ENCODE measurements at regions not wholly inside any gene's neighbourhood (a gene's known extent, or its start where the extent isn't known, plus 50 kb on each side); places are given as distances from the start of the nearest gene placed in this dataset.

DNA sequence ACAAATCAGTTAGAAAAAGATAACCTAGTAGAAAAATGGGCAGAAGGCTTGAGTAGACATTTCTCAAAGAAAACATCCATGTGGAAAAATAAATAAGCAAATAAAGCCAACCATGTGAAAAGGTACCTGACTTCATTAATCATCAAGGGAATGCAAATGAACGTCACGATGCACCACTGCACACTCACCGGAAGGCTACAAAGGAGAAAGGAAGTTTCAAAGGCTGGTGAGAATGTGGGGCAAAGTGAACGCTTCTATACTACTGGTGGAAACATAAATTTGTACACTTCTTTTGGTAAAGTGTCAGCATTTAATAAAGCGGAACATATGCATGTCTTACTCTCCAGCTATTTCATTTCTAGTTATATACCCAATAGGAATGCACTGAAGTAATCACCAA, 166.8 kb downstream of the CSNK2A3 start:
- H4K20me1 ChIP-seq (ENCODE audit: insufficient read depth, poor library complexity, severe bottlenecking): no peaks in the 10 kb centered on the region
- no peaks in the 10 kb centered on the region for H3K79me2 ChIP-seq
- no peaks in the 10 kb centered on the region for H3K36me3 ChIP-seq (replicated peaks; ENCODE audit: insufficient read depth, low read depth)
- no peaks in the 10 kb centered on the region for H3K27me3 ChIP-seq
- no peaks in the 10 kb centered on the region for H3K9me2 ChIP-seq (replicated peaks; ENCODE audit: insufficient read depth)
- WGBS (ENCODE audit: low lambda C conversion rate, missing lambda C conversion rate): 90% methylated on average over 5 of the region's 5 CpGs
- no peak overlapping the region for H2AFZ ChIP-seq
- H3K4me2 ChIP-seq: no peak overlapping the region
- no peaks in the 10 kb centered on the region for H3K9me3 ChIP-seq (ENCODE audit: low read depth)
- TF ChIP-seq, protein P1, sequence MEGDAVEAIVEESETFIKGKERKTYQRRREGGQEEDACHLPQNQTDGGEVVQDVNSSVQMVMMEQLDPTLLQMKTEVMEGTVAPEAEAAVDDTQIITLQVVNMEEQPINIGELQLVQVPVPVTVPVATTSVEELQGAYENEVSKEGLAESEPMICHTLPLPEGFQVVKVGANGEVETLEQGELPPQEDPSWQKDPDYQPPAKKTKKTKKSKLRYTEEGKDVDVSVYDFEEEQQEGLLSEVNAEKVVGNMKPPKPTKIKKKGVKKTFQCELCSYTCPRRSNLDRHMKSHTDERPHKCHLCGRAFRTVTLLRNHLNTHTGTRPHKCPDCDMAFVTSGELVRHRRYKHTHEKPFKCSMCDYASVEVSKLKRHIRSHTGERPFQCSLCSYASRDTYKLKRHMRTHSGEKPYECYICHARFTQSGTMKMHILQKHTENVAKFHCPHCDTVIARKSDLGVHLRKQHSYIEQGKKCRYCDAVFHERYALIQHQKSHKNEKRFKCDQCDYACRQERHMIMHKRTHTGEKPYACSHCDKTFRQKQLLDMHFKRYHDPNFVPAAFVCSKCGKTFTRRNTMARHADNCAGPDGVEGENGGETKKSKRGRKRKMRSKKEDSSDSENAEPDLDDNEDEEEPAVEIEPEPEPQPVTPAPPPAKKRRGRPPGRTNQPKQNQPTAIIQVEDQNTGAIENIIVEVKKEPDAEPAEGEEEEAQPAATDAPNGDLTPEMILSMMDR (IDR thresholded peaks at IDR 0.05; ENCODE audit: poor library complexity): no peak
- TF ChIP-seq EZH2 (IDR thresholded peaks at IDR 0.05; ENCODE audit: borderline replicate concordance) (no peak), EZH2phosphoT487 (IDR thresholded peaks at IDR 0.05; ENCODE audit: low read depth, severe bottlenecking, unreplicated experiment) (no peak)
- H3K27ac ChIP-seq: no peak overlapping the region
- no peak overlapping the region for H3K4me3 ChIP-seq
- DNase-seq (ENCODE audit: low spot score): no peak
- H3K4me1 ChIP-seq (ENCODE audit: insufficient read depth): no peaks in the 10 kb centered on the region

DNA sequence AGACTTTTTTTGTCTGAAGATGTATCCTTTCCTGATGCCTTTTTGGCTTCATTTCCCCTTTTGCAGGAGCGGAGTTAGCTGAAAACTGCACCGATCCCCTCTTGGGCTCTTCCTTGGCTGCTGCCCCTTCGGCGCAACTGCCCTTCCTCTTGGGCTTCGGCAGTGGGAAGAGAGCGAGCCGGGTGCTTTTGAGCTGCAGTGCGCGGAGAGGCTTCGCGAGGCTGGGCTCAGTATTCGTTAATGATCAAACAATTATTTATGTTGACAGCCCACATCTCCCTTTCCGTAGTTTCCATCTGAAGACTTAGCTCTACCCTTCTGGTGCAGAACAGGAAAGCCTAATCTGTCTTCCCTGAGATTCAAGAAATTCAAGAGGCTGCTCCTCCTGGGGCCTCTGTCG, 170.8 kb downstream of the CSNK2A3 start:
- 98% methylated on average over 14 of the region's 14 CpGs for WGBS (ENCODE audit: low lambda C conversion rate, missing lambda C conversion rate)
- Histone ChIP-seq H3K4me1 (ENCODE audit: insufficient read depth) (peaks cover 14% of the 10 kb centered on the region), H3K9me2 (replicated peaks; ENCODE audit: insufficient read depth) (no peaks in the 10 kb centered on the region), H4K20me1 (ENCODE audit: insufficient read depth, poor library complexity, severe bottlenecking) (no peaks in the 10 kb centered on the region), H3K27me3 (no peaks in the 10 kb centered on the region), H3K27ac (no peak overlapping the region), H3K4me2 (no peak overlapping the region), H3K36me3 (replicated peaks; ENCODE audit: insufficient read depth, low read depth) (no peaks in the 10 kb centered on the region), H3K79me2 (no peaks in the 10 kb centered on the region), H3K9me3 (ENCODE audit: low read depth) (no peaks in the 10 kb centered on the region), H2AFZ (no peak overlapping the region), H3K4me3 (no peak overlapping the region)
- no peak for DNase-seq (ENCODE audit: low spot score)
- TF ChIP-seq, protein P1 (IDR thresholded peaks at IDR 0.05; ENCODE audit: poor library complexity): no peak
- TF ChIP-seq EZH2phosphoT487 (IDR thresholded peaks at IDR 0.05; ENCODE audit: low read depth, severe bottlenecking, unreplicated experiment): no peak
- no peak for TF ChIP-seq EZH2 (IDR thresholded peaks at IDR 0.05; ENCODE audit: borderline replicate concordance)

- 74% methylated on average over 3 of the region's 3 CpGs for WGBS (ENCODE audit: low lambda C conversion rate, missing lambda C conversion rate)
- Histone ChIP-seq H2AFZ (no peak overlapping the region), H3K27ac (peak overlapping the region; percentile 70), H3K4me3 (no peak overlapping the region), H3K4me2 (no peak overlapping the region), H4K20me1 (ENCODE audit: insufficient read depth, poor library complexity, severe bottlenecking) (no peaks in the 10 kb centered on the region), H3K9me2 (replicated peaks; ENCODE audit: insufficient read depth) (no peaks in the 10 kb centered on the region), H3K36me3 (replicated peaks; ENCODE audit: insufficient read depth, low read depth) (no peaks in the 10 kb centered on the region), H3K4me1 (ENCODE audit: insufficient read depth) (peaks cover 14% of the 10 kb centered on the region), H3K9me3 (ENCODE audit: low read depth) (no peaks in the 10 kb centered on the region), H3K27me3 (no peaks in the 10 kb centered on the region), H3K79me2 (no peaks in the 10 kb centered on the region)
- peak; percentile 77 for DNase-seq (ENCODE audit: low spot score)
- TF ChIP-seq EZH2phosphoT487 (IDR thresholded peaks at IDR 0.05; ENCODE audit: low read depth, severe bottlenecking, unreplicated experiment) (no peak), EZH2 (IDR thresholded peaks at IDR 0.05; ENCODE audit: borderline replicate concordance) (no peak)
- TF ChIP-seq, protein P1 (IDR thresholded peaks at IDR 0.05; ENCODE audit: poor library complexity): no peak
These were observed 174.1 kb downstream of the CSNK2A3 start for GRCh38 chr11:11178671-11179638.

Data from hepatocyte (in vitro differentiated cells).